H1 (cell line): ENCODE measurements at regions not wholly inside any gene's neighbourhood (a gene's known extent, or its start where the extent isn't known, plus 50 kb on each side); places are given as distances from the start of the nearest gene placed in this dataset.

Experiments
- CTCF ChIA-PET: fragments of 300-600 bp; sonication (Branson Sonifier 250); formaldehyde crosslinking; loops from one replicate; lab custom pipeline; 2021; ENCODE audit not compliant: partially characterized antibody; lab: Charles Lee
- POLR2A ChIA-PET: fragments of 300-600 bp; sonication (Branson Sonifier 250); formaldehyde crosslinking; loops from one replicate; lab custom pipeline; 2021; ENCODE audit warnings: inconsistent platforms; ENCODE audit not compliant: partially characterized antibody; lab: Charles Lee
- DNase-seq, 2 experiments: peaks; one replicate each; pipeline versions ENCODE4 v3.0.0 to v3.0.0-alpha.2; 2010 to 2022; ENCODE audit warnings: low spot score in 2 of 2, low read depth in 1 of 2, mixed read lengths in 1 of 2
- FAIRE-seq: peaks from 2 replicates; lab custom pipeline; 2011; peaks lifted over from hg19 to GRCh38; lab: Jason Lieb, UNC
- H2AFZ ChIP-seq: 2 replicates; pipeline ENCODE4 v1.8.1; 2012; ENCODE audit warnings: low read length, inconsistent platforms
- H2AK5ac ChIP-seq: 2 replicates; pipeline ENCODE4 v1.6.1; 2013; ENCODE audit warnings: low read depth, low read length
- H2BK120ac ChIP-seq: replicated peaks from 2 replicates; pipeline ENCODE3; 2013; ENCODE audit warnings: low read depth, low read length, inconsistent platforms
- H2BK12ac ChIP-seq: 2 replicates; pipeline ENCODE4 v1.6.1; 2013; ENCODE audit warnings: low read depth, low read length
- H2BK15ac ChIP-seq: 2 replicates; pipeline ENCODE4 v1.6.1; 2013; ENCODE audit warnings: low read length
- H2BK20ac ChIP-seq: 2 replicates; pipeline ENCODE4 v1.6.1; 2013; ENCODE audit warnings: low read length
- H2BK5ac ChIP-seq: 2 replicates; pipeline ENCODE4 v1.6.1; 2013; ENCODE audit warnings: low read depth, low read length
- H3K14ac ChIP-seq: 2 replicates; pipeline ENCODE4 v1.6.1; 2013; ENCODE audit warnings: inconsistent platforms; ENCODE audit not compliant: insufficient read length
- H3K18ac ChIP-seq: 2 replicates; pipeline ENCODE4 v1.6.1; 2013; ENCODE audit warnings: low read length; ENCODE audit errors: extremely low read depth
- H3K23ac ChIP-seq: 2 replicates; pipeline ENCODE4 v1.6.1; 2013; ENCODE audit warnings: inconsistent platforms; ENCODE audit not compliant: insufficient read length
- H3K23me2 ChIP-seq: 2 replicates; pipeline ENCODE4 v1.6.1; 2013; ENCODE audit warnings: low read depth, low read length
- H3K27ac ChIP-seq: 2 replicates; pipeline ENCODE4 v1.6.1; 2011; ENCODE audit warnings: low read depth, low read length, inconsistent platforms
- H3K27me3 ChIP-seq, 4 experiments: replicated peaks in 1 of 4; 1 replicate in 1 of 4; 2 replicates in 3 of 4; pipeline versions ENCODE4 v1.6.1 to v1.8.1; 2011 to 2013; ENCODE audit warnings: low read length in 3 of 4, mild to moderate bottlenecking in 3 of 4, inconsistent platforms in 2 of 4, mixed read lengths in 2 of 4, moderate library complexity in 1 of 4; ENCODE audit not compliant: control insufficient read depth in 3 of 4, insufficient read depth in 3 of 4; ENCODE audit errors: extremely low read depth in 1 of 4
- H3K36me3 ChIP-seq, 4 experiments: 2 replicates each; pipeline versions ENCODE4 v1.6.1 to v1.8.1; 2011 to 2013; ENCODE audit warnings: mild to moderate bottlenecking in 4 of 4, low read length in 3 of 4, moderate library complexity in 2 of 4, control low read depth in 1 of 4, inconsistent platforms in 1 of 4; ENCODE audit not compliant: insufficient read depth in 4 of 4, control insufficient read depth in 2 of 4
- H3K4ac ChIP-seq: replicated peaks from 2 replicates; pipeline ENCODE3; 2013; ENCODE audit warnings: low read length, low read depth, mixed read lengths, inconsistent platforms; ENCODE audit not compliant: insufficient read length
- H3K4me1 ChIP-seq, 4 experiments: replicated peaks in 1 of 4; 1 replicate in 1 of 4; 2 replicates in 3 of 4; pipeline versions ENCODE4 v1.6.1 to v1.8.1; 2011 to 2013; ENCODE audit warnings: low read length in 3 of 4, inconsistent platforms in 2 of 4, mixed read lengths in 1 of 4; ENCODE audit not compliant: insufficient read depth in 4 of 4, control insufficient read depth in 3 of 4
- H3K4me2 ChIP-seq, 2 experiments: 2 replicates each; pipeline versions ENCODE4 v1.6.1 to v1.8.1; 2011 to 2013; ENCODE audit warnings: low read depth in 2 of 2, low read length in 2 of 2, control low read depth in 1 of 2, inconsistent platforms in 1 of 2, mild to moderate bottlenecking in 1 of 2; ENCODE audit not compliant: insufficient read depth in 1 of 2
- H3K4me3 ChIP-seq, 4 experiments: fragments of 200-600, 300-600 bp in 1 of 4; sonication (generic), shearing (Covaris generic), sonication (Bioruptor Twin) in 1 of 4; 2 replicates each; pipeline versions ENCODE4 v1.5.1 to v1.8.1; 2011 to 2016; ENCODE audit warnings: low read length in 4 of 4, low read depth in 3 of 4, control low read depth in 2 of 4, inconsistent platforms in 2 of 4, mild to moderate bottlenecking in 2 of 4, mixed read lengths in 1 of 4, moderate library complexity in 1 of 4; ENCODE audit not compliant: insufficient read depth in 2 of 4; ENCODE audit errors: extremely low read depth in 1 of 4
- H3K56ac ChIP-seq: replicated peaks from 2 replicates; pipeline ENCODE3; 2013; ENCODE audit warnings: low read depth, mild to moderate bottlenecking, mixed read lengths, low read length, inconsistent platforms; ENCODE audit not compliant: insufficient read length
- H3K79me1 ChIP-seq: 2 replicates; pipeline ENCODE4 v1.6.1; 2013; ENCODE audit warnings: low read depth, low read length, control low read depth
- H3K79me2 ChIP-seq, 2 experiments: 2 replicates each; pipeline versions ENCODE4 v1.6.1 to v1.8.1; 2012 to 2013; ENCODE audit warnings: low read length in 2 of 2, mild to moderate bottlenecking in 2 of 2, inconsistent platforms in 1 of 2; ENCODE audit not compliant: insufficient read depth in 2 of 2, control insufficient read depth in 1 of 2
- H3K9ac ChIP-seq, 4 experiments: replicated peaks in 1 of 4; 1 replicate in 1 of 4; 2 replicates in 3 of 4; pipeline versions ENCODE4 v1.6.1 to v1.8.1; 2011 to 2013; ENCODE audit warnings: low read depth in 3 of 4, low read length in 3 of 4, control low read depth in 2 of 4, mild to moderate bottlenecking in 2 of 4, moderate library complexity in 2 of 4, inconsistent platforms in 1 of 4; ENCODE audit errors: extremely low read depth in 1 of 4
- H3K9me3 ChIP-seq, 2 experiments: 2 replicates each; pipeline versions ENCODE4 v1.6.1 to v1.8.1; 2012 to 2013; ENCODE audit warnings: mild to moderate bottlenecking in 2 of 2, moderate library complexity in 2 of 2, control low read depth in 1 of 2, inconsistent platforms in 1 of 2, low read depth in 1 of 2, low read length in 1 of 2, mixed read lengths in 1 of 2; ENCODE audit not compliant: insufficient read depth in 2 of 2
- H4K20me1 ChIP-seq, 2 experiments: replicated peaks in 1 of 2; 2 replicates each; pipeline versions ENCODE3 to v1.8.1; 2011 to 2013; ENCODE audit warnings: inconsistent platforms in 2 of 2, low read length in 2 of 2, mild to moderate bottlenecking in 1 of 2; ENCODE audit not compliant: insufficient read depth in 2 of 2, control insufficient read depth in 1 of 2
- H4K5ac ChIP-seq: 2 replicates; pipeline ENCODE4 v1.6.1; 2013; ENCODE audit warnings: low read length, low read depth, mixed read lengths, inconsistent platforms; ENCODE audit not compliant: insufficient read length
- H4K8ac ChIP-seq: 2 replicates; pipeline ENCODE4 v1.8.0; 2013; ENCODE audit warnings: mild to moderate bottlenecking, moderate library complexity, low read length, inconsistent platforms; ENCODE audit not compliant: insufficient read depth; ENCODE audit errors: extremely low read depth
- H4K91ac ChIP-seq: replicated peaks from 2 replicates; pipeline ENCODE3; 2013; ENCODE audit warnings: low read length, mixed read lengths, inconsistent platforms; ENCODE audit not compliant: insufficient read length
- BRCA1 ChIP-seq: IDR thresholded peaks from 2 replicates; pipeline ENCODE4 v1.6.1; 2012; ENCODE audit warnings: low read depth, low read length, improper control_type of control experiment
- CBX5 ChIP-seq: fragments of 300-800, 300-1000 bp; sonication (generic); IDR thresholded peaks from 2 replicates; pipeline ENCODE4 v1.7.1; 2016; ENCODE audit warnings: antibody characterized with exemption, low read length, low read depth
- RNF2 ChIP-seq: fragments of 200-900, 300-1000 bp; sonication (generic); IDR thresholded peaks from 2 replicates; pipeline ENCODE4 v1.7.1; 2016; ENCODE audit warnings: borderline replicate concordance, low read depth, mild to moderate bottlenecking, antibody characterized with exemption, low read length; ENCODE audit not compliant: poor library complexity, severe bottlenecking; ENCODE audit errors: missing control alignments
- WGBS, 2 experiments: shearing (Covaris generic) in 1 of 2; methylation state at CpG; one replicate each; pipeline versions ENCODE4 v1.1.6 to v1.1.7; 2013 to 2015; ENCODE audit warnings: low lambda C conversion rate in 2 of 2, mixed read lengths in 2 of 2, inconsistent platforms in 1 of 2, low coverage in 1 of 2, missing lambda C conversion rate in 1 of 2; ENCODE audit not compliant: insufficient replicate concordance in 2 of 2, insufficient coverage in 1 of 2, insufficient read length in 1 of 2; ENCODE audit errors: extremely low coverage in 1 of 2, missing lambda C conversion rate in 1 of 2; 5-methylcytosine and 5-hydroxymethylcytosine counted together

GRCh38 chr12:34205401-34205800 is 183.1 kb downstream of the ALG10 start:
- H3K23me2 ChIP-seq: no peaks in the 10 kb centered on the region
- ChIA-PET POLR2A (no interaction called here), CTCF (no interaction called here)
- no peak overlapping the region for H3K4ac ChIP-seq
- no peak overlapping the region for H4K8ac ChIP-seq
- H2BK120ac ChIP-seq: no peak overlapping the region
- H3K9ac ChIP-seq: no peak overlapping the region
- H2BK15ac ChIP-seq: no peak overlapping the region
- FAIRE-seq: no peak
- H3K79me2 ChIP-seq: no peaks in the 10 kb centered on the region
- no peak overlapping the region for H2AFZ ChIP-seq
- H4K91ac ChIP-seq: no peak overlapping the region
- no peak overlapping the region for H2BK20ac ChIP-seq
- H3K4me2 ChIP-seq: no peak overlapping the region
- no peak for TF ChIP-seq CBX5
- no peak for TF ChIP-seq BRCA1
- TF ChIP-seq RNF2: no peak
- H3K18ac ChIP-seq: no peak overlapping the region
- 90% methylated on average over 18 of the region's 24 CpGs; no CpG with 5 or more reads in 1 of the 2 experiments for WGBS, 2 experiments
- DNase-seq: no peak
- no peak overlapping the region for H3K23ac ChIP-seq
- no peak overlapping the region for H2AK5ac ChIP-seq
- no peaks in the 10 kb centered on the region for H4K20me1 ChIP-seq
- H3K27ac ChIP-seq: no peak overlapping the region
- H3K14ac ChIP-seq: no peak overlapping the region
- no peak overlapping the region for H2BK5ac ChIP-seq
- H3K4me1 ChIP-seq: no peaks in the 10 kb centered on the region
- H2BK12ac ChIP-seq: no peak overlapping the region
- H3K36me3 ChIP-seq: no peaks in the 10 kb centered on the region
- no peaks in the 10 kb centered on the region for H3K27me3 ChIP-seq
- peaks cover 74 to 93% of the 10 kb centered on the region in 2 experiments for H3K9me3 ChIP-seq
- H3K56ac ChIP-seq: no peak overlapping the region
- H4K5ac ChIP-seq: no peak overlapping the region
- H3K4me3 ChIP-seq: no peak overlapping the region
- no peaks in the 10 kb centered on the region for H3K79me1 ChIP-seq
